HT-29 (cell line): ENCODE measurements at regions not wholly inside any gene's neighbourhood (a gene's known extent, or its start where the extent isn't known, plus 50 kb on each side); places are given as distances from the start of the nearest gene placed in this dataset.
"Not testable (repeated sequence)": the region's sequence is repeated elsewhere in the genome, so short reads cannot be mapped to it uniquely, and the experiment has no call there.

Source experiments
- DNase-seq: peaks from one replicate; pipeline ENCODE4 v3.0.0-alpha.2; 2015; ENCODE audit warnings: low spot score

DNA sequence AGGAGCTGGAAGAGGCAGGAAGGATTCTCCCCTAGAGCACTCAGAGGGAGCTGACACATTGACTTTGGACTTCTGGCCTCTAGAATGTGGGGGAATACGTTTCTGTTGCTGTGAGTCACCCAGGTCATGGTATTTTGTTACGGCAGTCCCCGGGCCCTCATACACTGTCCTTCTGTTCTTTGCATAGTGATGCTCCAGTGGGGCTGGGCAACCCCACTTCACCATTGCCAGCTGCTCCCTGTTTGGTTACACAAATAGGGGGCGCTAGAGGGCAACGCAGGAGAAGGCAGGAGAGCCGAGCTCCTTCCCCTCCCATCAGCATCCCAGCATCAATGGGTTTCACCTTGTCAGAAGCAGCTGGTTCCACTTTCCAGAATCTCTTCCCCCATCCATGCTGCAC lies 257.7 kb upstream of the FOXF1 start:
- DNase-seq = peak; percentile 26

DNA sequence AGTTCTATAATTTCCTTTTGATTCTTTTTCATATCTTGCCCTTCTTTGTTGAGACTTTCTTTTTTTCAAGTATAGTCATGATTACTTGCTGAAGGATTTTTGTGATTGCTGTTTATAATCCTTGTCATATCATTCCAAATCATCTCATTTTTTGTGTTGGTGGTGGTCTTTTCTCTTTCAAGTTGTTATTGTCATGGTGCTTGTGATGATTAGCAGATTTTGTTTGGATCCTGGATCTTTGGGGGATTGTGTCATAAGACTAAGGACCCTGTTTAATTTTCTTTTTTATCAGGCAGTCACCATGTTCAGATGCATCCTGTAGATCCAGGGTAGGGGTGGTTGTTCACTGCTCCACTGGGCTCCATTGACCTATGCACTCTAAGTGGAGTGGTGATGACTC lies 254.4 kb upstream of the FOXF1 start:
- no peak for DNase-seq

DNA sequence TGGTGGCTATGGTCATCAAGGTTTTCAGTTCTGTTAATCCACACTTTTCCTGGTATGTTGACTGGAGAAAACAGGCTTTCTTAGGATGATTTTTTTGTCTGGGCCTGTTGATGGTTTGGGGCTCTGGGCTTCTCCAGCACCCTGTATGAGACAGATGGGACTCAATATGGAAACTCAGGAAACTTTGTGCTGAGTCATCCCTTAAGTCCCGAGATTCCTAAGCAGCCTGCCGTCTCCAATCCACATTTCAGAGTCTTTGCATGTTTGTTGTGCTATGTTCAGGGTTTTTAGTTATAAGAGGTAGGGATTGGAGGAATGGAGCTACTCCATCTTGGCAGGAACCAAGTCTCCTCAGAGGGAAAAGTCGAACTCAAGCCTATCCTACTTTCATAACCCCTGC lies 253.3 kb upstream of the FOXF1 start:
- DNase-seq = no peak

DNA sequence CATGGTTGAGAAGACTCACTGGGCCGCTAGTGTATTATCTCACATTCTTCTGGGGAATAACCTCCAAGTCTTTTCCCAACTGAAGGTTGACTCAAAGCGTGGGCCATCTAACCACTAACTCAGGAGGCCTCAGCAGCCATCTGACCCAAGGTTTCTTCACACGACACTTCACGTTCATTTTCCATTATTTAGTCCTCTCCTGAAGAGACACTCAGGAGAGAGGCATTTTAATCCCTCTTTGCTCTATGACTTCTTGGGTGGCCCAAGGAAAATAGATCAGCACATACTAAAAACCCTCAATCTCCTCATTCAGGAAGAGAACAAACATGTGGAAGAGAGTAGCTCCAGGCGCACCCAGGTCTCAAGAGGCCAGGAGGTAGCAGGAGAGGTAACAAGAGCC lies 252.8 kb upstream of the FOXF1 start:
- no peak for DNase-seq

DNA sequence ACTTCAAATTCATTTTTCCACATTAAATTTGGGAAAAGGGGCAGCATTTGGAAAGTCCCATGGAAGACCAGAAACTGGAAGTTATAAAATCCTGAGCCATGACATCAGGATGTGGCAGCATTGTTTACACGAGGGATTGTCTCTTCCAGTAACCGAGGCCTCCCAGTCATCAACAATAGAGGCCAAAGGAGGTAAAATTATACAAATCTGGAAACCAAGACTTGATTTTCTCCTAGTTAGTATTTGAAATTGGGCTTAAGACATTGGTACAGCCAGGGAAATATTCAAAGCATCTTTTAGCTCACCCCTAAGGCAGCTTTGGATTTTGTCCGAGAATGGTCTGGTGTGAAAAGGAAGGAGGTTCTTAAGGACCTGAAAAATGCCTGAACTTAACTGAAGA lies 251.6 kb upstream of the FOXF1 start:
- no peak for DNase-seq

DNA sequence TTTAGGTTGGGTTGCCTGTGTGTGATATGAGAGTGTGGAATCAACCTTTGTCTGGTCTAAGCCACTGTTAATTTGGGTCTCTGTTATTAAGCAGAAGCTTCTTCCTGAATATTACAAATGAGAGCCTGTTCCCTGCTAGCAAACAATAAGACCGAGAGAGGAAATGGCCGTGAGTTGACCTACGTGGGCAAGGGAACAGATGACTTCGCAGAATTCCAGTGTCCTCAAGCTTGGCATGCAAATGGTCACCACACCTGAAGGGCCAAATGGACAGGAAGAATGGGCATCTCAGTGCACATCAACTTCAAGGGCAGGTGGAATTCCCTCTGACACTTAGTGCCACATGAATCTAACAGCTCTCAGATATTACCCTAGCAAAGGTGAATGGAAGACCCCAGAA lies 250.8 kb upstream of the FOXF1 start:
- no peak for DNase-seq

DNA sequence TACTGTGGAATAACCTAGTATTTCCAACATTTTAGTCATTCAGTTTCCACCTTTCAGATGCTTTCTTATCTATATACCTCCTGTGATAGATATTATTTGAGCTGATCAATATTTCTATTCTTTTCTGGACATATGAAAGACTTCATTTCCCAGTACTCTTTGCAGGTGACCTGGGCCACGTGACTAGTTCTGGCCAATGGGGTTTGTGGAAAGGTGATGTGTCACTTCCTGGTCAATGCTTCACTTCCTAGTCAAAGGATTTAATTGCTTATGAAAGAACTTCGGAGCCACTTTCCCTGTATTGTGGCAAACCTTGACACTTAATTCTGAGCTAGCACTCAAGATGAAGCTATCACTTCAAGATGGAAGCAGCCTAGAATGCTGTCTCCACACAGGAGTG lies 248.9 kb upstream of the FOXF1 start:
- peak; percentile 62 for DNase-seq

DNA sequence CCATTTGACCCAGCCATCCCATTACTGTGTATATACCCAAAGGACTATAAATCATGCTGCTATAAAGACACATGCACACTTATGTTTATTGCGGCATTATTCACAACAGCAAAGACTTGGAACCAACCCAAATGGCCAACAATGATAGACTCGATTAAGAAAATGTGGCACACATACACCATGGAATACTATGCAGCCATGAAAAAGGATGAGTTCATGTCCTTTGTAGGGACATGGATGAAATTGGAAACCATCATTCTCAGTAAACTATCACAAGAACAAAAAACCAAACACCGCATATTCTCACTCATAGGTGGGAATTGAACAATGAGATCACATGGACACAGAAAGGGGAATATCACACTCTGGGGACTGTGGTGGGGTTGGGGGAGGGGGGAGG lies 242.7 kb upstream of the FOXF1 start:
- not testable (repeated sequence) for DNase-seq

DNA sequence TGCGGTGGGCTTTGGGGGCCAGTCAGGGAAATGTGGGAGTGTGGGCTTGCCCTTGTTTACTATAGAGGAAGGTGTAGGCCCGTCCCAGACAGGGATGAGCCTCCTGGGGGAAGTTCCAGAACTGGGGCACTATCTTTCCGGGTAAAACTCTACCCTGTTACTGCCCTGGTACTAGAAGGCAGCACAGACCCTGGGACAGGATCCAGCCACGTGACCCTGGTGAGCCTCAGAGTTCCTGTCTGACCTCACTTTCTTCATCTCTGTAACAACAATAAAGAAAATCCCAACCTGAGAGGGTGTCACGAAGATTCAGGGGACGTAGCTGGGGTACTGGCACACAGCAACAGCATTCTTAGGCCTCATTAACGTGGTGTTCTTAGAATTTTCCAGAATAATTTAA lies 239.6 kb upstream of the FOXF1 start:
- DNase-seq = no peak

DNA sequence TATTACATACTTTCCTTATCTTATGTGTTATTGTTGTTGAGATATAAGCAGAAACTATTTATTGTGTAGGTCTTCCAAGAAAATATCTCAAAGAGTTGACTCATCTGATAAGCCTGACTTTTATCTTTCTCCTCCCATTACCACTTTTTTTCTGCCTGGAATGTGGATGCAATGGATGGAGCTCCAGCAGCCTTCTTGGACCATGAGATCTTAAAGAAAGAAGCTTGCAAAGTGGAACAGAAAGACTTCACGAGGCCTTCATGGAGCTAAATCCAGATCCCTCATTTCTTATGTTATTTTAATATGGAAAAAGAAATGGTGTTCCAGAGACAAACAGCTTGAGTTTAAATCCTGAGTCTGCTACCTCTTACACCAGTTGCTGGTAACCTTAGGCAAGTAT lies 237.6 kb upstream of the FOXF1 start:
- DNase-seq = no peak

DNA sequence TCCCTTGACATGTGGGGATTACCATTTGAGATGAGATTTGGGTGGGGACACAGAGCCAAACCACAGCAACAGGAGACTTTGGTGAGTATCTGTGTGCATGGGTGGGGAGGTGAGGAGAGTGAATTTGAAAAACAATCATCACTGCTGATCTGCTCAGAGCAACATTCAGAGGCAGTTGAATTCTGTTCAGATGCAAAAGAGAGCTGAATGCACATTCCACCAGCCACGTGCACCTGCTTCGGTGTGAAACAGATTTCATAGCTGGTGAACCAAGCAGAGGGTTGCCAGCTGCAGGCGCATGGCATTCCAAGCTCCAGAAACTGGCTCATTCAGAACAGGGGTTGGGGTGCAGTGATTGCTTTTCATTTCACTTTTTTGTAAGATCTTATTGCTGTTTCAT lies 233.1 kb upstream of the FOXF1 start:
- no peak for DNase-seq

DNA sequence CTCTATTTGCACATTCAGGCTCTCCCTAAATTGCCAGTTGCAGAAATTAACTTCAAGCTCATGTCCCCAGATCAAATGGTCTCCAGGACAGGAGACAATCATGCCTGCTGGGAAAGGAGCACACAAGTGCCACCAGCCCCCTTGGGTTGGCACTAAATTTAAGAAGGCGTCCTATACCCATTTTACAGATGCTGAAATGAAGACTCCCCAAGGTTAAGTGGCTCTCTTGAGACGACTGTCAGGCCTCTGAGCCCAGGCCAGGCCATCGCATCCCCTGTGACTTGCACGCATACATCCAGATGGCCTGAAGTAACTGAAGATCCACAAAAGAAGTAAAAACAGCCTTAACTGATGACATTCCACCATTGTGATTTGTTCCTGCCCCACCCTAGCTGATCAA lies 232.5 kb upstream of the FOXF1 start:
- DNase-seq = not testable (repeated sequence)

DNA sequence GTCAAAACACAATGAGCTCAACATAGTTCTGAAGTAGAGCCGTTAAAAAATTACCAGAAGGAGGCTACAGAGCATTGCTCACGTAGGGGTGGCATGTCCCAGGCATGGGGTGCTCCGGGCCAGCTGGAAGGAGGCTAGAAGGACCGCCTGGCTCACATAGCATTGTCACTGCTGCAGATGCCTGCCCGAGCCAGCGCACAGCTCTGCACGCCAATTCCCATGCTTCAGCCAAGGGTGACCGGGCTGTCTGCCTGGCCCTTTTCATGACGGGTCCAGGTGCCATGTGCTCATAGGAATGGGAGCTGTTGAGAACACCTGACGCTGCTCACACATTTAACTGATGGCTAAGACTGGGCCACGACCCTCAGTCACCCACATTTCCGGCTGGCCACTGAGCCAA lies 228.9 kb upstream of the FOXF1 start:
- no peak for DNase-seq

DNA sequence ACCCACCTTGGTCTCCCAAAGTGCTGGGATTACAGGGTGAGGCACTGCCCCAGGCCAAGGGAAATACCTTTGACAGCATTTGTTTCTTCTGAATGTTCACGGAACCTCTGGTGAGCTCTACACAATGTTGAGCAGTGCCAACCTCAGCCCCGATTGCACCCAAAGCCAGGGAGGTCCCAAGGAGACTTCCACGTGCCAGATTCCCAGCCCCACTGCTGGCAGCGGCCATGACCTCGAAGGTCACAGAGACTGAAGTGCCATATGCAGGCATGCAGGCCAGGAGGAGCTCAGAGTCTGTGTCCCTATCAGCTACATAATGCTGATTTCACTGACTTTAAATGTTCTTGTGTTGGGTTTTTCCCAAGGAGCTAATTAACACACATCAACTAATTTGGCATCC lies 226.4 kb upstream of the FOXF1 start:
- DNase-seq = no peak

DNA sequence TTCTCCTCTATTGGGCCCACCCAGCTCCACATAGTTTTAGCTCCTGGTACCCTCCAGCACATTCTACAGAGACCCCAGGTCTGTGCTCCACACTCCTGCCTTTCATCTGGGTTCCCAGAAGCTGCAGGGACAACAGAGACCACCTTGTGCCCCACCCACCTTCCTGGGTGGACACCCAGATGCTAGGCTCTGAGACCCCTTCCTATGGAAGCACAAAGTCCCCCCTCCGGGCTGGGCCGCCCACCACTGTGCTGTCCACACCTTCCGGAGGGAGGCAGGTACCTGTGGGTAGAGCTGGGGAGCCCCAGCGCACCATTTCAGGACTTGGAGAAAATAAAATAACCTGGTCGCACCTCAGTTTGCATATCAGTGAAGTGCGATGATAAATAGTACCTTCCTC lies 224.9 kb upstream of the FOXF1 start:
- DNase-seq = no peak

DNA sequence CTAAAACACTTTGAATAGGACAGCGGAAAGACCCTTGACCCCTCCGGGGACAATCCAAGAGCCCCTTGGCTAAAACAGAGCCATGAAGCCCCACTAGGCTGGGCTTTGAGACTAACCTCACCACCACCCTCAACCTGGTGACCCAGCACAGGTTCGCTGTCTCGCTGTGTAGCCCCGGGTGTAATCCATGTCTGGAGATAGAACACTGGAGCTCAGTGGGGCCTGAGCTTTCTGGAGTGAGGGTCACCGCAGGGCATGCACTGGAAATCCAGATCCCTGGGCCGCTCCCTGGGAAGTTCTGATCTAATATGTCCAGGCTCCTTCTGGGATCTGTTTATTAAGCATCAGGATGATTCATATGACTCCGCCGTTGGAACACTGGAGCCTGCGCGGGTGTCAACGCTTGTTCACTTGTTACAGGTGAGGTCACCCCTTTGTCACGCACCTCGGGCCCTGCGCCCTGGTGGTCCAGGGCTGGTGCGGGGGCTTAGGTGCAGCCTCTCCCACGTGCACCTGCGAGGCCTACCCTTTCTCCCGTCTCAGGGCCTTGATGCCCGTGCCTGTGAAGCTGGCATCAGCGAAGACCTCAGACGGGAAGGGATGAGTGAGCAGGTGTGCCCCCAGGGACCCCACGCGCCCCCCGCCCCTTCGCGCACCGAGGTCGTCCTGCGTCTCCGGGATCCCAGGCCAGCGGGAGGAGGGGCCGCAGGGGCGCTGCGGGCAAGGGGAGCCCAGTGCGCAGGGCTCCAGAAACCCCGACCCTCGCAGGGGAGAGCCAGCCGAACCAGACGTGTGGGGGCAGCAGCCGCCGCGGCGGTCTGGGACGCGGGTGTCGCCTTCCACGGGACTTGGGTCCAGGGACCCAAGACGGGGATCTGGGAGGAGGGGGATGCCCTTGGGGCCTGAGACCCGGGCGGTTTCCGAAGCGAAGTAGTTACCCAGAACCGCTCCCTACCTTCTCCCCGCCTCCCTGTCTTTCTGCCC lies 224.1 kb upstream of the FOXF1 start:
- no peak for DNase-seq

DNA sequence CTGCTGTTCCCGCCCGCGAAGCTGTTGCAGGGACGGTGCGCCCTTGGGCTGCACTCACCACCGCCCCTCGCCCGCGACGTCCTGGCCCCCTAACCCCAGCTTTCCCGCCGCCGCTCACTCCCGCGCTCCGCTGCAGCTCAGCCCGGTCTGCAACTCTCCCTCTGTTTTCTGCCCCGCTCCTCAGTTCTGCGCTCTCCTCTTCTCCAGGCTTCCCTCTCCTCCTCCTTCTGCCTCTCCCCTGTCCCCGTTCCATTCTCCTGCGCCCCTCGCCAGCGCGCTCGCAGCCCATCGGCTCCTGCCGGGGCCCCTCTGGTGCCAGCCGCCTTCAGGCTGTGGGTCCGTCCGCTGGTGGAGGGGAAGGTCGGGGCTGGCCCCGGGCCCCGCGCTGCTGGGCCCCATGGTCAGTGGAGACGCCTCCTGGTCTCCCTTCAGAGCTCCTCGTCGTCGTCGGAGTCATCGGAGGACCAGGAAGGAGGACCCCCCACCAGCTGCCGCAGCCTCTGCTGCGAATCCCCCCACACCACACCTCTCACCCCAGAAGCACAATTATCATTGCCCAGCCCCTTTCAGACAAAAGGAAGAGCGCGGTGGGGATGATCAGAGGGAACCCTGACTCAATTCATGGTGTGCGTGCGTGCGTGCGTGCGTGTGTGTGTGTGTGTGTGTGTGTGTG lies 223.2 kb upstream of the FOXF1 start:
- no peak for DNase-seq

DNA sequence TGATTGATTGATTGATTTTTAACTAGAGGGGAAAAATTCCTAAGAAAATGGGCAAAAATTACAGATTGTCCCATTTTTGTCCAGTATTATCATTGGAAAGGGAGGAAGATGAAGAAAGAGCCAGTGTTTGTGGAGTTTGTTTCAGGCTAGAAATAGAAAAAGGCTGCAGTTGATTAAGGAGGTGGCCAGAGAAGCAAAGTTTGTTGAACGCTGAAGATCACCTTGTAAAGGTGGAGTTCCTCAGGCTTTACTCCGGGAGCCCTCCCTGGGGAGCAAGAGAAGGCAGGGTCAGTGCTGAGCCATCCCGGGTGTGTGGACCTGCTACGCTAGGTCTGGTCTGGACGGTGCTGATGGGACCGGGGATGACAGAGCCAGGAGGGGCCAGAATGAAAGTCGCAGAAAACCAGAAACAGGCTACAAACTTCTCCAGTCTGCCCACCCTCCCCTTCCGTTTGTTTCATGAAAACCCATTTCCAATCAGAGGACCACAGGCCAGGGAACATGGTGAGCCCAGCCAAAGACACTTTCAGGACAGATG lies 222.6 kb upstream of the FOXF1 start:
- DNase-seq = no peak

DNA sequence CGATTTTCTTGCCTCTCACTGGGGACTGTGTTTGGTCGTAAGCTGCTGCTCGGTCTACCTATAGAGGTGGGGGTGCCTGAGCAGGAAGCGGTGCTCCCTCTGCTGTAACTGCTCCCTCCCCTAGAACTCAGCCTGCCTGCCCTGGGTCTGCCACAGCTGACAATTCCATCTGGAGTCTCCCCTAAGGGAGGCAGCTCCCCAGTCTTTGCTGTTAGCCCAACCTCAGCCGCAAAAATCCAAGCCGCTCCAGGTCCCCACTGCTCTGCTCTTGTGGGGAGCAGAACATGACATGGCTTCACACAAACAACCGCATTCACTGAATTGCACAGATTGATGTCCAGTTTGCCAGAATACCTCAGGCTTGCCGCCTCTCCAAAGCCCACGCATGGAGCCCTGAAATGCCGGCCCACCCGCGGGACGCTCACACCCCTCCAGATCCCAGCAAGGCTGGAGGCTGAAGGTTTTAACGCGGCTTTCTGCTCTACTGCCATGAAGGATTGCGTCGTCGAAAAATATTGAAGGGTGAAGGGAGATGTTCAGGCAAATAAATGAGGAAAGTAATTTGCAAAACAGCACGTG lies 221.5 kb upstream of the FOXF1 start:
- no peak for DNase-seq

DNA sequence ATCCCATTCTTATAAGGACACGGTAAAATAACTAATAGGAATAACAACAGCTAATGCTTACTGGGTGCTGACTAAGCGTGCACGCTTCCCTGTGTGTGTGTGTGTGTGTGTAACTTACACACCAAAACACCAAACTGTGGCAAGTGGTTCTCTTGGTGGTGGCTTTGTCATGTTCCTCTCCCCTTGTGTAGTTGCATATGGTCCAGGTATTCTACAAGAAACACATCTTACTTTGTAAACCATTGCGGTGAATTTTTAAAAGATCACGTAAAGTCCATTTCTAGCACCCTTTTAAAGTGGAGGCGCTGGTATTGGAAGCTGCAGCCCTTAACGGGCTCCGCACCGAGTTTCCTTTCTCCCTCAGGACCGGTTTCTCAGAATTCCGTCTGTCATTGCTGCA lies 221.0 kb upstream of the FOXF1 start:
- DNase-seq = no peak

DNA sequence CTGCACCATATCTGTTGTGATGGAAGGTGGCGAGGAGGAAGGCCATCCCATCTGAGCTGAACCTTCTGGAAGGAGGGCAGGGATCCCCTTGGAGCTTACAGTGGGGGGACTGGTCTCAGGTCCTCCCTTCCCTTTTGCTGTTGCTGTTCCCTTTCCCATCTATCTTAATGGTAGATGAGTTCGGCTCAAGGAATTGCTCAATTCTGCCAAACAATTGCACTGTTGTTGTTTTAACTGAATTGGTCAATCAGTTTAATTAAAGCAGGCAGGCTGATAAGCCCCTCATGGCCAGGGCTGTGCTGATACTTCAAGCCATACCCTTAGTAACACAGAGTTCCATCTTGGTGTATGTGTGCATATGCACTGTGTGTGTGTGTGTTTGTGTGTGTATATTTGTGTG lies 220.4 kb upstream of the FOXF1 start:
- DNase-seq = no peak

DNA sequence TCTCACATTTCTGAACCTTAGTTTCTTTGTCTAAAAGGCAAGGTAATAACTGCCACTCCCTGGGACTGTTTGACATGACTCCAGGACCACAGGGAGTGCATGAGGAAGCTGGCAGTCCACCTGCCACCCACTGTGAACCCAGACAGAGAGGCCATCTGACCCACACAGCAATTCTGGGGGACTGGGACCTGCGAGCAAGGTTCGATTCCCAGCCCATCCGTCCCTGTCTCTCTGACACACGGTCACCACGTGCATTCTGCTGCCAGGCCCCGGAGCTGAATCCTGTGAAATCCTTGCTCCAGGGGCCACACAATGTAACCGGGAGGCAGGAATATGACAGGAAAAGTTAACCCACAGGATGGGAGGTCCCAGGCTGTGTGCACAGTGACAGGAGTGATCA lies 218.8 kb upstream of the FOXF1 start:
- peak; percentile 18 for DNase-seq
